ENCODE measurements at regions not wholly inside any gene's neighbourhood (a gene's known extent, or its start where the extent isn't known, plus 50 kb on each side); places are given as distances from the start of the nearest gene placed in this dataset.

DNA sequence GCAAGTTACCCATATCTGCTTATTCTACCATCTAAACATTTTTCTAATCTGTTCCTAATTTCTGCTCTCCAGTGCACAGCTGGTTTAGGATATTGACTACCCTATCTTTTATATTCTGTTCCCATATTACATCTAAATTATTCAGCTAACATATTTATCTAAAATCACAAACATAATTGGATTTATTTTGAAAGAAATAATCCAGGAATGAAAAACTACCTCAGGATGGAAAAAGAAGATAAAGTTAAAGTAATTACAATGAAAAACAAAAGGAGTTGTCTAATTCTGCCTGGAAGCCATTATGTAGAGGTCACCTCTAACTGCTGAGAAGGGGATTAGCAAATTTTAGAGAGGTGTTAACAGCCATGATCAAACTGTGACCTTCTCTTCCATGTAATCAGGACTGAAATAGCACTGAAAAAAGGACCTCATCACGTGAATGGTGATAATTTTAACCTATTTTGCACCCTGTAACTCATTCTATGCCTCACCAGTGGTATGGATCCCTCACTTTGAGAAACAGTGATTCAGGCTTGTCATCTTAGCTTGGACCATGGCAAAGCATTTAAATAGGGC lies 653.3 kb downstream of the CDH11 start:
- DNase-seq (ENCODE audit: low read depth, low spot score) = no peak

DNA sequence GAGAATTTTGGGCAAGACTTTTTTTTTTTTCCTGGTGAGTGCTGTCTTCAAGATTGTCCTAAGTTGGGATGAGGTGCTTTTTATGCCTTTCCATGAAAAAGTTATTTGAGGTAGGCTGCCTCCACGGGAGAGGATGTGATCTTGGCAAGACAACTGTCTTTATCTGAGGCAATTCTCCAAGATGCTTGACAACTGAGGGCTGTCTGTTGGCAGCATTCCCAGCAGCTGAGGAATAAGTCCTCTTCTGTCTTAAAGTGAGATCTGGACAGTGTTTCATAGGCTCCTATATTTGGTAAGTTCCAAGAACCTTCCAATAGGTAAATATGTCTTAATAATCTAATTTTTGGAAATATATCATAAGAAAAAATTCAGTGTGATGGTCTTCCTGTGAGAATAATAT lies 662.0 kb downstream of the CDH11 start:
- no peak for DNase-seq (ENCODE audit: low read depth, low spot score)

DNA sequence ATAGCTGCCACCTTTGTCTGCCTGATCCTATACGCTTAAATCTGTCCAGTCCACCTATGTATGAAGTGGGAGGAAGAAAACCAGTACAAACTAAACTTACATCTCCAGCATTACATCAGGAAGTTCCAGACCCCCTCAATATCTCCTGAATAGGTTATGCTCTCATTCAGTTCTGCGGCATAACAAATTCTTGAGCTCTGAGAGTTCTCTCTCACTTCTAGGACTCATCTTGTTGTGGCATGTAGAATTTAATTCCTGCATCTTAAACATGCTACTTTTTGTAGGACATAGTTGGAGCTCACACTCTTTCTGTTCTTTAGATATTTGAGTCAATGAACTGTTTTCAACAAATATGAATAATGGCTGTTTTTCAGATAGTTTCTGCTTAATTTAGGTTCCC lies 662.5 kb downstream of the CDH11 start:
- DNase-seq (ENCODE audit: low read depth, low spot score) = no peak

DNA sequence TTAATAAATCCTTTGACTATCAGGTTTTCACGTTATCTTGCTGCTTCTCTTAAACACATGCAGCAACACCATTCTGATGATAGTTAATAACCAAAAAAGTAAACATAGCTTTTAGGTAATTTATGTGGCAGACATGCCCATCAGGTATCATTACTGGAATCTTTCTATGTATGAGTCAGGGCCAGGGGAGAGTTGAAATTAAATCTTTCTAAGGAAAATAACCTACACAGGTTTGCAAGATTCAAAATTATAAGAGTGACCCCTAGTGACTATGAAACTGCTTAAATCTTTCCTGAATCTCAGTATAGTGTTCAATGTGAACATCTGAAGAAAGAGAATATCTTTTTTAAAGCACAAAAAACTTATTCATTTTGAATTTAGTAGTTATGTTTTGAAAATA lies 666.6 kb downstream of the CDH11 start:
- DNase-seq (ENCODE audit: low read depth, low spot score) = no peak

DNA sequence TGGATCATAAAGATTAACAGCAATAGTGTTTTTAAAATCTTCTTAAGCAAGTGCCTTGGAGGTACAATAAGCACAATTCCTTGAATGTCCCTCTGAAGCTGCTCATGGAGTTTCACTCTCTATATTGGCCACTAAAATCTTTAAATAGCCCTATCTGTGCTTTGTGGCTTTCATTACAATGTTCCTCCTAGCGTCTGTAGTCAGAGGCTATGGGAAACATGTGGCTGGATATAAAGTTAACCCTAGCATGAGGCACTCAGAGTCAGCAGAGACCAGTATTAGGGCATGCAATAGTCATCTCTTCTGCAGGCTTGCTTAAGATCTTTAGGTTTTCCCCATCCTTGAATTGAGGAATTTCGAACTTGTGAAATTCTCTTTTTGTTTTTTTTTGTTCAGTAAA lies 668.2 kb downstream of the CDH11 start:
- no peak for DNase-seq (ENCODE audit: low read depth, low spot score)

DNA sequence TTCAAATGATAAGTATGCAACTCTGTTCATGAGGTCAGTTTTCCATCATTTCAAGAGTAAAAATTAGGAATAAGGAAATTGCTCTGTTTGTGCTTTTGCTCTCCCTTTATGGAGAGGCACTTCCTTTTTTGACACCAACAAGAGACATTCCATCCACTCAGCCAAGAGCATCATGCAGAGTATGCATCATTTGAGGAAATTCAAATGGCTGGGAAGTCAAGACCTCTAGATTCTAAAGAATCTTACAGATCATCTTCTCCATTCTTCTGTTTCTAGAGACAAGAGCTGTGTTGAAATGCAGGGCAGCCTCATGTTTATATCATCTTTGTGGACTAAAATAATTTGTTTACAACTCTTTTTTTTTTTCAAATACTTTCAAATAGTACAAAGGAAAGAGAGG lies 669.4 kb downstream of the CDH11 start:
- no peak for DNase-seq (ENCODE audit: low read depth, low spot score)

DNA sequence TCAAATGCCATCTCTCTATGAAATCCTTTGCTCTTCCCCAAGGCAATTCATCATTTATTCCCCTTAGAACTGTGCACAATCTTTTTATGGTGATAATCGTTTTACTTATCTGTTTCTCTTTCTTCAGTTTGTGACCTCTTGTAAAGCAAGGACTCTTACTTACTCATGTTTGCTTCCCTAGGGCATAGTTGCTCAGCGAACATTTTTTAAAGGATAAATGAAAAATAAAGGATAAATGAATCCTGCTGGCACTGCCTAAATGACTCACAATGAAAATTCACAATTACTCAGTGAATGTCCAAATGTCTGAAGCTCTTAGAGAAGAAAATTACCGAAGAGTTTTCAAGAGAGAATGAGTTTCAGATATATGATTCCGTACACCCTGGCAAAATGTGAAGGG lies 671.7 kb downstream of the CDH11 start:
- DNase-seq (ENCODE audit: low read depth, low spot score) = no peak

DNA sequence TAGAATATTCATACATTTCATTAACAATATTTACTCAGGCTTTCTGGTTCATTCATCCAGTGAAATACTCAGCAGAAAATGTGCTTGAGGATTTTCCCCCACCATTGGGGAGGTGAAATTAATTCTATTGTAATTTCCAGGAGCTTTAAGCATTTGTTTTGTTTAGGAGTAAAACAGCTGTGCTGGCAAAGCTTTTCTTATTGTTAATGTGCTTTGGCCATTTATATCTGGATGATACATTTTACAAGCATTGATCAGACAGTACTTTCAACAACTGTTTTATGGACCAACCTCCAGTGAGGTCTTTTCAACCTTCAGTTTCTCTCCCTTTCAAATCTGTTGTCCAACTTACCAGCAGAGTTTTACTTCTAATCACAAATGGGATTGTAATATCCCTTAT lies 672.4 kb downstream of the CDH11 start:
- DNase-seq (ENCODE audit: low read depth, low spot score) = no peak

DNA sequence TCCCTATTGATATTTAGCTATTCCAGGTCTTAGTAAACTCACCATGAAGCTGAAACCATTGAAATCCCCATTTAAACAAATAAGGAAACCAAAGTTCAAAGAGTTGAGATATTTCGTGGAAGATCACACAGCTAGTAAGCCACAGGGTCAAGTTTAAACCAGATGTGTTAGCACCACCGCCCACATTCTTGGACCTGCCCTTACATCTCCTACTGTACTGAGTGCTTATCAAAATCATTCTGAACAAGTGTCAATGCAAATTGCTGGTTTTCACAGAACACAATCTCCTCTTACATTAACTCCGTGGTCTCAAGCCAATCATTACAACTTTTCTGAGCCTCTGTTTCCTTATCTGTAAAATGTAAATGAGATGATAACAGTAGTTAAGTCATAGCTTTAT lies 676.2 kb downstream of the CDH11 start:
- DNase-seq (ENCODE audit: low read depth, low spot score) = no peak

DNA sequence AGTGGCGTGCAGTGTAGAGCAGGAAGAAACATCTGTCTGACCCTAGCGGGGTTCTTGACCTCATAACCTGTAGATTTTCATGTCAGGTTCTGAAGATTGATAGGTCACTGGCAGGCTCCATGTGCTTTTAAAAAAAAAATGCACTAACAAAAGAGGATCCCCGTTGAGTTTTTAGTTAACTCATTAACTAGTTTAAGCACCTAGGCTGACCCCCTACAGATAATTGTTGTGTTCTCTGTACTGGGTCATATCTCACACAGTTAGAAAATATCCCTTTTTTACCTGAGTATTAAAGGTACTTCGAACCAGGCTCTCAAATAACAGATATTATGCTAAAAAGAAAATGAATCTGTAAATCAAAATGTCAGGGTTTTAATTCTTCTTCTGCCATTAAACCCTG lies 676.6 kb downstream of the CDH11 start:
- DNase-seq (ENCODE audit: low read depth, low spot score) = no peak

DNA sequence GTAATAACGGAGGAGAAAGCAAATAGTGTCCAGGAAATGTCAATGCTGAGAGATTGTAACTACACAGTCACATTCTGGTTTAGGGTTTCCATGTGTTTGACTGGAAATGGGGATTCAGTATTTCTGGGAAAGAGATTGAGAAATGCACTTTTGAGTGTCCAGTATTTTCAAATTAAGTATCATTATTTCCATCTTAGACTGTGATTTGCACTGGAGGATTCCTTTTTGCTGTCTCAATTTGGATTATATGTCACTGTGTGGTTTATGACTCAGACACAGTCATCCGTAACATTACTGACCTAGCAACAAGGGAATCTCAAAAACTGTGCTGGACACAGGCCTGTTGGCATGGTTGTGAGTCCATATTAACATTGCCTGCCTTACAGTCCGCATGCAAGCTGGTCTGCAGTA lies 681.4 kb downstream of the CDH11 start:
- DNase-seq (ENCODE audit: low read depth, low spot score) = peak; percentile 70

DNA sequence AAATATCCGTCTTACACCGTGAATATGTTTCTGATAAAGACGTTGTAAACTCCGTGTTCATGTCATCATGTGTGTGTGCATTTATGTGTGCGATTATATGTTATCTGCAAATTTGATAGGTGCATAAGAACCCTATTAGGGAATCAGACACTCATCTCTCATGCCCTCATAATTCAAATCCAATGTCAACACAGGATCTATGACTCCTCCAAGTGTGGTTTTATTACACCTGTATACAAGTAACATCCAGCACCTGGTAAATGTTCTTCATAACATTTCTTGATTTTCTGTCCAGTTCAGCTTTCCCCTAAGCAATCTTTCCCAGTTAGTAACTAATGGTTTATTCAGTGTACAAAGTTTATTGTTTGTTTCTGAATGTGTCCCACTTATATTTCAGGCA lies 681.9 kb downstream of the CDH11 start:
- no peak for DNase-seq (ENCODE audit: low read depth, low spot score)

DNA sequence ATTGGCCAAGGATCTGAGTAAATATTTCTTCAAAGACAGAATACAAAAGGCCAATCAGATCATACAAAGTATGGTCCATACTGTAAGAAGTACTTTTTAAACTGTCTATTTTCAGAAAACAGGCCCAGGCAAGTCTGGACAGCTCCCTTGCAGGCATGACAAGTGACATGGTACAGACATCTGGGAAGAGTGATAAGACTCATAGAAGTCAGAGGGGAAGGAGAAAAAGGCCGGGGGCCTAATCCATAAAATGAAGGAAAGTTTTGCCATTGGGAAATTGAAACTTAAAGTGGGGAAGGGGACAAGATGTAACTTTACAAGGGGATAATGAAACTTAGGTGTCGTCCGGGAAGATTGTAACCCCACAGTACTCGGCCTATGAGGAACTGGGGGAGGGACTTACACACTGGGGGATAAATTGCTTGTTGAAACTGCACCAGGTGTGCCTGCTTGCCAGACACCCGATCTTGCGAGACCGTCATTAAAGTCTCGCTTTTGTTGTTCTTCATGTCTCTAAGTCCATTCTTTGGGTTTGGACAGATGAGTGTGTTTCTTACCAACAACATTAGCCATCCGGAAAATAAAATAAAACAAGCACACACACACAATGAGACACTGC lies 684.0 kb downstream of the CDH11 start:
- no peak for DNase-seq (ENCODE audit: low read depth, low spot score)

DNA sequence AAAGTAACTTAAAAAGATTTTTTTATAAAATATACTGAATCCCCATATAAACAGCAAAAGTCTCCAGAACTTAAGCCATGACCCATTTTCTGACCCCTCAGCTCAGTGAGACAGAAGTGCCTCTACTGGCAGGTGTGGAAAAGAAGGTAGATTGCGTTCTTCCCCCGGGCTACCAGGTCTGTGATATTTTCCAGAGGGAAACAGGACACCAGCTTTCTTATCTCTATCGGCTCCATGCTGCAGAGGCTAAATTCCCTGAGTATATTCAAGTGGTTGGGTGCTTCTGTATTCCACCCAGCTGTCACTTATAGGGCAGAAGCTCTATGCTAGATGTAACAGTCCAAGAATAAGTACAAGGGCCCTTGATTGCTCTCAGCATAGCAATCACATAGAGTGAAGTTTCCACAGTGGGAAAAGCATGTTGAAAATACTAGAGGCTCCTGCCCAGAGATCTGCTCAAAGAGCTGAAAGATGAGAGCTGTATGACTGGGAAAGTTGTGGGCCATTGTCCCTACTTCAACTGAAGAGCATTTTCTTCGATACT lies 687.3 kb downstream of the CDH11 start:
- no peak for DNase-seq (ENCODE audit: low read depth, low spot score)

DNA sequence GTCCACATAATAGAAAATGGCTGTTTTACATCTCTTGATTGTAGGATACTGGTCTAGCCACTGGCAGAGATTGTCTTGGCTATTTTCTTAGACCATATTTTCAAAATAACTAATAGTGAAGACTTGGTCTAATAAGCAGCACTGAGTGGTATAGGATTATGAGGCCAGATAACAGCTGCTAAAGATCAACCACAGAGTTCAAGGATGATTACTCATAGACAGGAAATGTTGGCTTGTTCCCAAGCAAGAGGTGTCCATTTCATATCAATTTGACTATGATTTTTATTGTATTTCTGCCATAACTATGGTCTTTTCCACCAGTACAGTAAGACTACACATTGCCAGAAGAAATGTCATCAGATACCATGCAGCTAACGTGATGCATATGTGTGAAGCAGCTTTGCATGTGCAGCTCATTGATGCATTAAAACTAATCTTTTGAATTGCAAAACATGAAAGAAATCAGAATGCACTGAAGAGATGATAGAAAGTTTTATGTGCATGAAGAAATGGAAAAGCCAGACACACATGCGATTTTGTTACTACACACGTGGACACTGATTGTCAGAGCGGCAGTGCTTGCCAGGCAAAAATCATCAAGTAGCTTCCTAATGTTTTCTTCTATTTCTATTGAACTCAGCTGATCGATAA lies 693.3 kb downstream of the CDH11 start:
- peak; percentile 68 for DNase-seq (ENCODE audit: low read depth, low spot score)

DNA sequence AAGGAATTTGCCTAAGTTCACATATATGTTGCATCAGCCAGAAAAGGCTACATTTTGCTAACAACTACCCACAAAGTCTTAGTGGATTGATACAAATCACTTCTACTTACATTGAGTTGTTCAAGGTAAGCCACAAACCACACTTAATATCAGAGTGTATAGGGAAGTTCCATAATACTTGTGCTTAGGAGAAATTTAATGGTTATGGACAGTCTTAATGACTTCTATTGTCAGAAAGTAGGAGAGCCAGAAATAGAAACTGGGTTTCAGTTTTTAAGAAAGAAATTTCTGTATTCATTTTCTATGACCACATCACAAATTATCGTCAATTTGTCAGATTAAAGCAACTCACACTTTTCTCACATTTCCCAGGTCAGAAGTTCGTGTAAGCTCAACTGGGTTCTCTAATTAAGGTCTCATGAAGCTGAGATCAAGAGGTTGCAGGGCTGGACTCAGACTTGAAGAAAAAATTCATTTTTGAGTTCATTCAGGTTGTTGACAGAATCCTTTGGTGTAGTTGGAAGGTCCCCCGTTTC lies 695.7 kb downstream of the CDH11 start:
- DNase-seq (ENCODE audit: low read depth, low spot score) = no peak

DNA sequence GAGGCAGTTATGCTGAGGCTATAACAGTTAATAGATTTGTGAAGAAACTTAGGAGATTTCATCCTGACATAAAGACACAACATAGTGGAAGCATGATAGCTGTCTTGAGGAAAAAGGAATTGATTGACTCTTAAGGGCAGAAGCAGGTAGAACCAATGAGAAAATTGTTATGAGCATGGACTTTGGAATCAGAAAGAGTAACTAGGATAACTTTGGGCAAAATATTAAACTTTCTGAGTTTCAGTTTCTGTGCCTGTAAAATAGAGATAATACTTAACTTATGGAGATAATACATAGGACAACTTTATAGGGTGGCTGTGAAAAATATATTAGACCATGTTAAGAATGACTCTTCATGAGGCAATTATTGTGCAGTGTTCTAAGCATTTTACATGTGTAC lies 696.5 kb downstream of the CDH11 start:
- no peak for DNase-seq (ENCODE audit: low read depth, low spot score)

DNA sequence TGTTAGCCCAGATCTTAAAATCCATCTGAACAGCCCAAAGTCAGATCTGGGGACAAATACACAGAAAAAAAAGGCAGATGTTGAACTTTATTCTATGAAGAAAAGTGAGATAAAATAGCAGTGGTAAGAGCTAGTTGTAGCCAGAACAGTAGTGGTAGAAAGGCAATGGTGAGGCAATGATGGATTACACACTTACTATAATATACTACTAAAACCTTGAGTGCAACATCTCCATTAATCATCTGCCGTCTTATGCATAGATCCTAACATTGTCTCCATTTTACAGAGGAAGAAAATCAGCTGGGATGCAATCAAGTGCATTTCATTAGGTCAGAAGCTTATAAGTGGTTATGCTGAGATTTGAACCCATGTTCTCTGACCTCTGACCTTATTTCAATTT lies 699.6 kb downstream of the CDH11 start:
- no peak for DNase-seq (ENCODE audit: low read depth, low spot score)

DNA sequence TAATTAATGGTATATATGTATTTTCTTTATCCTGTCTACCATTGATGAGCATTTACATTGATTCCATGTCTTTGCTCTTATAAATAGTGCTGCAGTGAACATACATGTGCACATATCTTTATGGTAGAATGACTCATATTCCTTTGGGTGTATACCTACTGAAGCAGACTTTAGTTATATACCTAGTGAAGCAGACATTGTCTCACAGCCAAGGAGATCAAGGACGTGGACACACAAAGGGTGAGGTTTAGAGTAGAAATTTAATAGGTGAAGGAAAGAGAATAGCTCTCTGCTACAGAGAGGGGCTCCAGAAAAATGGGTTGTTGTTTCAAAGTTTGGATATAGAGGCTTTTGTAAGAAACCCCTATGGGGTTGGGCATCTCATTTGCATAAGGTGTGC lies 700.3 kb downstream of the CDH11 start:
- no peak for DNase-seq (ENCODE audit: low read depth, low spot score)

DNA sequence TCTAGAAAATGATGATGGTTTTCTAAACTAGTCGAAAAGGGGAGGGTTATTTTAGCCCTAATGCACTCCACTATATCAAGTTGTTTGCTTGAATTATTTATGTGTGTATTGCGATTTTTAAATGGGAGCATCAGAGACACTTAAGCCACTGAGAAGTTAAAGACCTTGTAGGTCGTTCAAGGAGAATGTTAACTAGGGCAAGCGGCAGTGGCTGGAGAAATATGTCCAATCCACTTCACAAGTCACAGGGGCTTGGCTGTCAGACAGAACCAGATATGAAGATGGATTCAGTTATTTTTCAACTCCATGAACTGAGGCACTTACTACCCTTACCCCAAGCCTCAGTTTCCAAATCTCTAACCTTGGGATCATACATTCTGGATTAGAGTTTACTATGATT lies 702.0 kb downstream of the CDH11 start:
- no peak for DNase-seq (ENCODE audit: low read depth, low spot score)

DNA sequence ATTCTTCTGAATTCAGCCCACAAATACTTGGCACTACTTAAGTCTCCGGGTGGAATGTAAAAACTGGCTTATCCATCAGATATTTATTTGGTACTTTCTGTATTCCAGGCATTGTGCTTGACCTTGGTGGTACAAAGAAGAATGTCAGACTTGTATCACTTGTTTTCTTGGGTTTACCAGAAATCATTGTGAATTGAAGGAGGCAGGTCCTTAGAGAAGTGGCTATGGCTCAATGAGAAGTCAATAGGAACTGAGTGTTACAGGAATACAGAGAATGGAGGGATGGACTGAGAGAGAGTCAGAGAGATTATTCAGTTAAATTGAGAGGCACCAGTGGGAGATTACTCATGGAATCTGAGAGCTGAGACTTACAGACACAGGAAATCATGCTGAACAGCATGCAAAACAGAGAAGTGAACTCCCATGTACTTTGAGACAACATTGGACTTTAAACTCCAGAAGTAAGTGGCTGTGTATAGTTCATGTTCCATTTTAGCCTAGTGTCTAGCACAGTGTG lies 704.1 kb downstream of the CDH11 start:
- DNase-seq (ENCODE audit: low read depth, low spot score) = no peak

DNA sequence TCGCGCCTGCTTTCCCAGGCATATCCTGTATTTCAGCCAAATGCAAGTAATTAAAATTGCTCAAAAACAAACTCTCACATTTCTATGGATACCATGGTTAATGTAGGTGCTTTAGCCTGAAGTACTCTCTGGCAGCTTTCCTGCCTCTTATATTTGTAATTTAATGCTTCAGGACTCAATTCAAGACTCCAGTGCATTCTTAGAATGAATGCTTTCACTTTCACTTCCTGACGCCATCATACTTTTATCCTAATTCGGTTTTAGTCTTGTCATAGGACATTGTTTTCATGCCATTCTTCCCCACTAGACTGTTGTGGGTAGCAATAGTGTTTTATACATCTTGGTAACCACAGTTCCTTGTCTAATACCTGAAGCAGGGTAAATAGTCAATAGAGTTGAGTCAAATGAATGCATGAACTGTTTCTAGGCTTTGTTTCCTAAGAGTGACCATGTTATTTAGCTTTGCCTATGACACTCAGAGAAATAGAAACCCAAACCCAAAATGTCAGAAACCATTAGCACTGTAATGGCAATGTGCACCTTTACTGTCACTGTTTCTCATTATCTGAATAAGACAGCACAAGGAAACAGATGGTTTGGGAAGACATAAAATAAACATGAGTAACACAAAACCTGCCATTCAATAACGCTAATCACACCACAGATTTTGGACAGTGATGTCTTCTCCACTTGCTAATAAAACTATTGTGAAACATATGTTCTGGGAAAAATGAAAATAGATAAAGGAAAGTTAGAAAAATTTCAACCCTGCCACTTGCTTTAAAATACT lies 705.5 kb downstream of the CDH11 start:
- DNase-seq (ENCODE audit: low read depth, low spot score) = no peak

Data from brain pericyte (primary cell).